HL-60 (cell line): ENCODE measurements at regions not wholly inside any gene's neighbourhood (a gene's known extent, or its start where the extent isn't known, plus 50 kb on each side); places are given as distances from the start of the nearest gene placed in this dataset.

Source experiments
- CTCF ChIP-seq: IDR thresholded peaks from one replicate; pipeline ENCODE4 v1.5.1; 2011; ENCODE audit warnings: low read length, control low read depth, inconsistent platforms; ENCODE audit not compliant: insufficient read depth
- POLR2AphosphoS5 ChIP-seq: IDR thresholded peaks from 2 replicates; pipeline ENCODE4 v1.6.1; 2012; ENCODE audit warnings: low read depth

DNA sequence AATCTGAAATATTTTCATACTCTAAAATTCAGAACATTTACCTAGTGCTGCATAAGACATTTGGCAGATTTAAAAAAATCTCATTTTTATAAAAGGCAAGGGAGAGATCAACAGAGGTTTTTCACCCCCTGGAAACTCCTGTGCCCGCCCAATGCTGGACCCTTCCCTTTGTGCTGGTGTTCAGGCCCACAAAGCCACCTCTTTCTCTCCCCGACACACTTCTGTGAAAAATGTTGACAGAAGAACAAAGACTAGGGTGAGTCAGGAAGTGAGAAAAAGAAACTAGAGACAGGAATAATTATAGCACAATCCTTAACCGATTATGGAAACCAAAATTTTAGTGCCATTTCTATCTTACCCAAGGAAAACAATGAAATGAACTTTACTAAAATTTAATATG, 197.7 kb upstream of the STXBP6 start:
- no peak for TF ChIP-seq CTCF
- no peak for TF ChIP-seq POLR2AphosphoS5
